GM21528 (cell line): ENCODE measurements at regions not wholly inside any gene's neighbourhood (a gene's known extent, or its start where the extent isn't known, plus 50 kb on each side); places are given as distances from the start of the nearest gene placed in this dataset.

Experiments
- ATAC-seq: cut with Tn5 transposase; IDR thresholded peaks from one replicate; pipeline ENCODE4 v1.9.1; 2021; ENCODE audit warnings: mild to moderate bottlenecking, moderate library complexity; ENCODE audit not compliant: unreplicated experiment, low FRiP score

DNA sequence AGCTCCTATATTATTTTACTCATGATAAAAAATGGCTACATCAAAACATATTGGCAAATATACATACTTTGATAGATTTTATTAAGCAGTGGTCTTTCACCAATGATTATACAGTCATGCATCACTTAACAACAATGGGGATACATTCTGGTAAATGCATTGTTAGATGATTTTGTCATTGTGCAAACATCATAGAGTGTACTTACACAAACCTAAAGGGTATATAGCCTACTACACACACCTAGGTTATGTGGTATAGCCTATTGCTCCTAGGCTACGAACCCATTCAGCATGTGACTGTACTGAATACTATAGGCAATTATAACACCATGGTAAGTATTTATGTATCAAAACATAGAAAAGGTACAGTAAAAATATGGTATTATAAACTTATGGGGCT is 98.9 kb upstream of the IL6 start:
- no peak for ATAC-seq

DNA sequence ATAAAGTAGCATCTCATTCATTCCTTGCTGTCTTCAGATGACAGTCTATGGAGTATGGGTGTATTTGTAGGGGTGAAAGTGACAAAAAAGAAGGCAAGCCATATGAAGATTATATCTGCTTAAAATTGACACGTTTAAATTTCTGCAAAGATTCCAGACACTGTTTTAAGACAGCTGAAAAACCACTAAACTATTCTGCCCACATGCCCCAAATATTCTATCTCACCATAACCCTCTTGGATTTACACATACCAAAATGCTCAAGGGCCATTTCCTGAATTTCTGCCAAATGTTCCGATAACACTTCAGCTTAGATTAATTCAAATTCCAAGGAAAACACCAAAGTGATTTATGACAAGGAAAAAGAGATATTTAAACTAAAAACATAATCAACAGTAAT is 99.9 kb upstream of the IL6 start:
- no peak for ATAC-seq

DNA sequence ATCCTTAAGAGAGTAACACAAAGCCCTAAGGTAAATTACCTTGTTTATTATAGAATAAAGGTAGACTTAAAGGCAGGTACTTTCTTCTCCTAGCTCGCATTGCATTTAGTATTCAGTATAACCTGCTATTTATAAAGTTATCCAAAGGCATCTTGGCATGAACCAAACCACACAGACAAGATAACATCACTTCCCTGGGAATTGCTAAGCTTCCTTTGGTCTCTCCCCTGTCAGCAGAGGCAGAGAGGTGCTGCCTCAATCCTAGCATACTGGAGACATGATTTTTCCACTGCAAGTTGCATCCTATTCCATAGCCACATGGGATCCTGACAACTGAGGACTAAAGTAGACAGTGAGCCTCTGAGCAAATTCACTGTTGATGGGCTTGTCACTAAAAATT is 101.7 kb upstream of the IL6 start:
- ATAC-seq: no peak

DNA sequence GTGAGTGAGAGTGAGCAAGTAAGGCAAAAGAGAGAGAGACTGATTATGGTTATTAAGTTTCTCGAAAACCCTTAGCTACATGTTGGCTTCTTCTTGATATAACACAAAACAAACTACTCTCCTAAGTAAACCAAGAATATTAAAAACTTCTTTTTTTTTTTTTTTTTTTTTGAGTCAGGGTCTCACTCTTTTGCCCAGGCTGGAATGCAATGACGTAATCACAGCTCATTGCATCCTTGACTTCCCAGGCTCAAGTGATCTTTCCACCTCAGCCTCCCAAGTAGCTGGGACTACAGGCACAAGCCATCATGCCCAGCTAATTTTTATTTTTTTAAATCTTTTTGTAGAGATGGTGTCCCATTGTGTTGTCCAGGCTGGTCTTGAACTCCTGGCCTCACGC is 102.2 kb upstream of the IL6 start:
- ATAC-seq: no peak

DNA sequence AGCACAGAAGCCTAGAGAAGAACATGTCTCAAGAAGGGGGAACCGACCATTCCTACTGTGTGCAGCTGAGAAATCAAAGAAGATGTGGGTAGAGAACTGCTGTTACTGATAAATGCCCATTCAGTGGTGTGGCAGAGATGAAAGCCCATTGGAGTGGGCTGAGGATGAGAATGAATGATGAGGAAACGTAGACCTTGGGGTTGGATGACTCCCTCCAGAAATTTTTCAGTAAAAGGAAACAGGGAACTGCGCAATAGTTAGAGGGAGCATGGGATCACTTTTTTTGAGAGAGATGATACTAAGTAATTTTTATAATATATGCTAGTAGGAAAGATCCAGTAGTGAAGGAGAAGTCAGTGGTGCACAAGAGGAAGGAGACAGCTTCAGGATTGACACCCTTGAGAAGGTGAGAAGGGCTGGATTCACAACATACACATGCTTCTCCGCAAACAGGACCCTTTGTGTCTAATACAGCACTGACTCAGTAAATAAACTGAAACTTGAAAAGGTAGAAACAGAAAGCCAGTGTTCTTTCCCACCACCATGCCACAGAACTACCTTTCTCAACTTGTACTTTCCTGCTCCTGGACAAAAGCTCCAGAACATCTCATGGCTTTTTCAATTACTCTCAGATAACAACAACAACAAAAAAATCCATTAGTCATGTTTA is 104.7 kb upstream of the IL6 start:
- ATAC-seq: no peak

DNA sequence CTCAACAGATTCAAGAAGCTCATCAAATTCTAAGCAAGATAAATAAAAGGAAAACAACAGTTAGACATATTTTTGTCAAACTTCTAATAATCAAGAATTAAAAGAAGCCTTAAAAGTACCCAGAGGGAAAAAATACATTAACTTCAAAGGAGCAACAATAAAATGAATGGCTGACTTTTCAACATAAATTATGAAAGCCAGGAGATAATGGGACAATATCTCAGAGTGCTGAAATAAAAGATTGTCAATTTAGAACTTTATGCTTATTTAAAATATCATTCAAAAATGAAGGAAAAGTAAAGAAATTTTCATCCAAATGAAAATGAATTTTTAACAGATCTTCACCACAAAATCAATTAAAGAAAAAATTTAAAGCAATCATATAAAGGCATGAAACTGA is 108.5 kb upstream of the IL6 start:
- no peak for ATAC-seq

DNA sequence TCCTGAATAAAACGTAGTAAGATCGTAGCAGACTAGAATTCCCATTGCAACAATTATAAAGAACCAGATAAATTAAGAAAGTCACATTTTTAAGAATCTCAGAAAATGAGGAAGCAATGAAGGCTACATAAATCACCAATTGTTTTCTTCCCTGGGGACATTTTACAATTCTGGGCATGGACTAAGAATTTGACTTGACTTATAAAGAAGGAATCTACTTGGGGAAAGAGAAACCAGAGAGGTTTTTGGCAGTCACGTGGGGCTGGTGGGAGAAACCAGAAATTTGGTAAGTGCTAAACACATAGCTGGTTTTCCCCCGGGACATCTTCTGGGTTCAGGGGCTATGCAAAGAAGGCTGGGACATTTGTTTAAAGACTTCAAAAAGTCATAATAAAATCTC is 109.8 kb upstream of the IL6 start:
- ATAC-seq: no peak

DNA sequence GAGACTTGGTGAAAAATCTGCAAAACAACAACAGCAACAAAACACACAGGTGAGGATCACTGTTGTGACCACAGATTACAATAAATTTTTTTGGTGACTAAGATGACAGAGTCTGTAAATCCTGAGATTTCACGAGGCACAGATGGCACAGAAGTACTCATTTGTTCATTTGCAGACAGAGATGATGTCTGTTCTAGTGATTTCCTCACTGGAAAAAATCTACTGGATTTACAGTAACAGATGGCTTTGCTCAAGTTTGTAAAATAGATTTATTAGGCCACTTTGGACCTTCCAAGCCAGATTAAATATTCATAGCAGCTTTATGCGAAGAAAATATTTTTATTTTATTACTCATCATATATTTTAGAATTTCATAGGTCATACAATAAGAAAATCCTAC is 113.5 kb upstream of the IL6 start:
- no peak for ATAC-seq

DNA sequence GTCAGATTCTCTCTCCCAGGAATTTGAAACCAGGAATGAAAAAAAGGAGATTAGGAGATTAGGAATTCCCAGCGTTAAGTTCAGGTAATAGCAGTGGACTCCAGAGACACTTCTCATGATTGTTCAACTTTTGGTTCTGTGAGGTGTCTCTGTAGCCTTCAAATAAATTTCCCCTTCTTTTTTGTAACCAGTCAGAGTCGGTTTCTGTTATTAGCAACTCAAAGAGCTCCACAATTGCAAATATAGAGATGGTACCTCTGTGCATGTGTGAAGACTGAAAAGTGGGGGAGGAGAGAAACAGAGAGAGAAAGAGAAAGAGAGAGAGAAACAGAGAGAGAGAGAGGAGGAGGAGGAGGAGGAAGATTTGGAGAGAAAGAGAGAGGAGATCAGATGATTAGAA is 112.8 kb upstream of the STEAP1B start:
- no peak for ATAC-seq

DNA sequence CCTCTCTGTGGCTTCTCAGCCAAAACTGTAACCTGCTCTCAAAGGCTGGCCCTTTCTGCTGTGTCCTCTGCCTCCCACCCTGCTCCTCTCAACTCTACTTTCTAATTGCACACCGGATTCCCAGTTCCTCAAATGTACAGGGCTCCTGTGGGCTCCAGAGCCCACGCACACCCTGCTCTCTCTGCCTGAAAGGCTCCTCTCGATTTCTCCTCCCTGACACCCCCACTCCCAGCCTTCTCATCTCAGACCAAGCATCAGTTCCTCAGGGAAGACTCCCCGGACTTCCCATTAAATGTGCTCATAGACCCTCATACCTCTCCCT is 111.7 kb upstream of the STEAP1B start:
- ATAC-seq: peak; percentile 71

DNA sequence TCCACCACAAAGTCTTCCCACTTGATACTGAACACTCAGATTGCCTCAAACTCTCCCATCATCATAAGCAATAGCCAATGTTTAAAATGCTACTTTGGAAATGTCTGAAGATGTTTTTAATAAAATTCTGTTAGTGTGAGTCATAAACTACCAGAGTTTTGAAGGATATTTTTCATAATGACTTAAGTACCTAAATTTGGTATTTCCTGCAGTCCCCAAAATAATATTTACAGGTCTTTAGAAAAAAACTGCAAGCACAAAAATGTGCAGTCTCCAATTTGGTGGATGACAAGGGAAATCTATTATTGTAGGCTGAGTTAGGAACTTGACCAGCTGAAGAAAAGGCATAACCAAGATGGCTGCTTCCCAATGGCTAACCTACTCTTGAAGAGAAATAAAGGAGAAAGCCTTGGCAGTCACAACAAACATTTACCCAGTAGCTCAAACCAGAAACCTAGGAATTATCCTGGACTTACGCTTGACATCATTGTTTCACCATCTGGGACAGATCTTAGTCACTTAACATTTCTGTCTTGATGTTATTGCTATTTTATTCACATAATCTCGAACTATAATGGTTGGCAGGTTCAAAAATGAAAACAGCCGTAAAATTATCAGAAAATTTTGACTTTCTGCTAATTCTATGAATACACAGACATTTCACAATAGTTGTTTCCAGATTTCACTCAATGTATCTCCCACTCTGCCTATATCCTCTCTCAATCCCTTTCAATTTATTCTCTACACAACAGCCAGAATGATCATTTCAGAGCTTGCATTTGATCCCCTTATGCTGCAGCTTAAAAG is 111.2 kb upstream of the STEAP1B start:
- no peak for ATAC-seq

DNA sequence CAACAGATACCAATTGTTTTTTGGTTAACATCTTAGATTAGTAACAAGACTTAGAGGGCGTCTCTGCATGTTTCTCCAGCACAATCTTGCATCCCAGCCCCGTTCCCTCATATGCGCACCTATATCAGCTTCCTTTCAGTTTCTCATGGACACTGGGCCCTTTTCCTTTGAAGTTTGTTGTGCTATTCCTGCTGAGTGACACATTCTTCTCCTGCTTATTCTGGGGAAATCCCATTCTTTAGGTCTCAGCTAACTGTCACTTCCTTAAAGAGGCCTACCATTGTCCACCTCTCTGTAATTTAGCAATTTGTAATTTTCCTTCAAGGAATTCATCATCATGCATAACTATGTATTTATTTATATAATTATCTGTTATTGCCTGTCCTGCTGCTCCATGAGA is 110.3 kb upstream of the STEAP1B start:
- ATAC-seq: no peak

DNA sequence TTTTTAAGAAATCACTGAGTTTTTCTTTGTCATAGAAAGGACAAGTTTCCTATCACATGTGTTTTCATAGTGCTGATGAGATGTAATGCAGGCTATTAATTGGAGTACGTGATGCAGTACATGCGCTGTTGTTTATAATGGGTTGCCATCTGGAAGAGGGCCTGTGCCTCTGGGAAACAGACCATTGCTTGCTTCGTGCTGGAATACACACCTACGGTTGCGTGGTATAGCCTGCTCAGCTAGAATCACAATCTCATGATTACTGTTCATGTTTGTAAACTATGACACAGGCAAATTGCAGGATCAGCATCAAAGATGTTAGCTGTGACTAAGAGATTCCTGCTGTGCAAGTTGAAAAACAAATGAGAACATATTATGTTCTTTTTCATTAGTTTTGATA is 107.2 kb upstream of the STEAP1B start:
- ATAC-seq: no peak

DNA sequence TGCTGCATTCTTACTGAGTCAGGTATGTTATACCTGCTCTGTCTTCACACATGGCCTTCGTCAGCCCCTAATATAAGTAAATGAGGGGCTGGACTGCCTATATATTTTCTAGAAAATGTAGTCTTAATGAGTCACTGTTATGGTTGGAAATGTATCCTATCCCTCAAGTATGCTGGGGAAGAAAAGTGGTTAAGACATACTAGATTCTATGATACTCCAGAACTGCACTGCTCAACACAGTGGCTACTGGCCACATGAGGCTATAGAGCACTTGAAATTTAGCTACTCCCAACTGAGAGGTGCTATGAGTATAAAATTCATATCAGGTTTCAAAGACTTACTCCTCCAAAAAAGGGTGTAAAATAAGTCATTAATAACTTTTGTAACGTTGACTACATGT is 104.3 kb upstream of the STEAP1B start:
- ATAC-seq: no peak

DNA sequence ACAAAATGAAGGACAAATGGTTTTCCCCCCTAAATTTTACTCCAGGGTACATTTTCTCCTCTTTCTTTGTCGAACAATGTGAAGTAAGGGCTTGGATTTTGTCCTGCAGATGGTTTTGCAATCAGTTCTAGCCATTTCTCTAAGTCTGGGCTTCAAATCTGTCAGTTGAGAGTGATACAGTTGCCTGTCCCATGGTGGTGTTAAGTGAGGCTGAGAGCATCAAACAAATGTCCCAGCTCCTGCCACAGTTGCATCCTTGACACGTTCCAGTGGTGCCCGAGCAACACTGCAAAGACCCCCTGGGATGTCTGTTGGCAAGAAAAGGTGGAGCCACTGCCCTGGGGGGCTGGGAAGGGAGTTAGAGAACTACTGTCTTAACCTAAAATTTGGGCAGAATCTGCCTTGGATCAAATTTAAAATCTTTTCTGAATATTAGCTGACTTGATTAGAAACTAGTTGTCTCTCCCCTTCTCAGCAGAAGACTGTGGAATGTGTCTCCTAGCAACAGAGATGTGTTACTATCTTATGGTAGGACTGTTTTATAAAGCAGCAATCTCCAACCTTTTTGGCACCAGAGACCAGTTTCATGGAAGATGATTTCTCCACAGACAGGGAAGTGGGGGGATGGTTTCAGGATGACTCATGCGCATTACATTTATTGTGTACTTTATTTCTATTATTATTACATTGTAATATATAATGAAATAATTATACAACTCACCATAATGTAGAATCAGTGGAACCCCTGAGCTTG is 102.0 kb upstream of the STEAP1B start:
- ATAC-seq: no peak

DNA sequence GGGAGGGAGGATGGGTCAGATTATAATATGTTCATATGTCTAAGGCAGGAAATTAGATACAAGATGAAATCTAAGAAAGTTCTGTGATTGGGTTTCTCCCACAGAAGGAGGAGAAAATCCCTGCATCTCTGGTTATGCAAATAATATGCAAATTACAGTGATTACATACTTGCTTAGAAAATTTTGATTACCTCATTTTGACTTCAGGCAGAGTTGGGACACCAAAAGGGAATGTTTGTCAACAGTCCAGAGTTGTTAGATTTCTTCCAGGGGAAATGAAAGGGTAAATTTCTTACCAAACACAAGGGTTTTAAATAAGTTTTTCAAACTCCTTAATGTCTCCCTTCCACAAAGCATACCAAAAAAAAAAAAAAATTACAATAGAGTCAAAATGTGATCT is 101.4 kb upstream of the STEAP1B start:
- no peak for ATAC-seq

DNA sequence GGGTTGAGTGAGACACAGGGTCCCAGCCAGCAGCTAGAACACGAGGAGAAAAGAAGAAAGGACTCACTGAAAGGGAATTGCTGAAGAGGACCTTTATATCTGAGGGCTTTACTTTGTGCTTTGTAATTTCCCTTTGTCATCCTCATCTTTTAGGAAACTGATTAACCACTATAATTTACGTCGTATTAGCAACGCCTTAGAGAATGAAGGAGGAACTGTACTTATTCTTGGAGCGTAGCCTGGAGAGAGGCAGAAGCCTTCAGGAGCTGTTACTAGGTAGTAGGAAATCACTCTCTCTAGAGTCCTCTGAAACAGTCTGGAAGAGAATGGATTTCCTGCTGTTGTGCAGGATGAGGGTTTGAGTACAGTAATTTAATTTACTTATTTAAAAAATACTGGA is 101.0 kb upstream of the STEAP1B start:
- no peak for ATAC-seq

DNA sequence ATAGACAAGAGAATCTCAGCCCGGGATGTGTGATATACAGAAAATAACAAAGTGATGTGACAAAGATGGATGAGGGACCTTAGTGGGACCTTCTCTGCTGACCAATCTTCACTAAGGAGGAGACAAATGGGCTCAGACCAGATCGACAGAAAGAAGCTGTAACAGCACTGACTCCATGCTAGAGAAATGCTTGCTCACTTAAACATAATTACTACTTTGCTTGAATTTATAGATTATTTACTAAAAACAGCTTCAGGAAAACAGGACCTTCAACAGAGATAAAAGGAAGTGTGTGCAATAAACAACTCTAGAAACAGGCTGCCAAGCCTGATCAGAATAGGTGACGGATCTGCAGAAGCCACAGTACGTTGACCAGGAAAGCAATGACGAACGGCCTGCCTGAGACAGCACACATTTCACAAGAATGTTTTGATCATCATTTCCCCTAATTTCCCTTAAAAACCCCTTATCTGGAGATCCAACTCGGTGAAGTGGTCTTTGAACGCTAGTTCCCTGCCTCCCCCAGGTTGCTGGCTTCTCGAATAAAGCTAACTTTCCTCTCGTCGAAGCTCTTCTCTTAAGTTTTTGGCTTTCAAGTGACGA is 98.4 kb upstream of the STEAP1B start:
- ATAC-seq: no peak

DNA sequence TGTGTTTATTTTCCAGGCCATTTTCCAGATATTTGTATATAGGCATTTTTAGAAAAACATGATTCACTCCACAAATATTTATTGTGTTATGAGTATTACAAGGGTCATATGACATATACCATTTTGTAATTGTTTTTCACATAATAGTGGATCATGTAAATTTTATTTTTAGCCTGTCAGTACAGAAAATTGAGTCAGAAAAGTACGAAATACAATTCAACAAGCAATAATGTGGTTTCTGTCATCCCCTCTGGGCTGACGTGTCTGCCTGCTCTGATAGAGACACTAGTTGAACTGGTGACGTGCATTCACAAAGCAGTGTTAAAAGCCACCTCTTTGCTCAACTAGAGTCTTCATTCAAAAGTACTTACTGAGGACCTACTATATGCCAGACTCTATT is 97.9 kb upstream of the STEAP1B start:
- no peak for ATAC-seq

DNA sequence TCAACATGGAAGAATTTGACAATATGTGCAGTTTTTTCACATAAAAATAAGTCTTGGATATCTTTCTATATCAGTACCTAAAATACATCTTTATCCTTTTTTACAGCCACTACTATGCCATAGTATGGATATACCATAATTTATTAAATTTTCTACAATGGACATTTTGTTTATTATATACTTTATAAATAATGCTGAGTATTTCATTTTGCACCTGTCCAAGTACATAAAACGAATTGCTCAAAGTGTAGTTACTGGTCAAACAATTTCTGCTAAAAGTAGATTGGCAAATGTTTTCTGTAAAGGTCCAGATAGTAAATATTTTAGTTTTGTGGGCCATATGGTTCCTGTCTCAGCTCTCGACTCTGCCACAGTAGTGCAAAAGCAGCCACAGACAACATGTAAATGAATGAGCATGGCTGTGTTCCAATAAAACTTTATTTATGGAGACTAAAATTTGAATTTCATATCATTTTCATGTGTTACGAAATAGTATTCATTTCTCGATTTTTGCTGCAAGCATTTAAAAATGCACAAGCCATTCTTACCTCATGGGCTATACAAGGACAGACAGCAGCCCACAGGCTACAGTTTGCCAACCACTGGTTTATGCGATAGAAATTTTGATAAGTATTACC is 96.9 kb upstream of the STEAP1B start:
- ATAC-seq: no peak

DNA sequence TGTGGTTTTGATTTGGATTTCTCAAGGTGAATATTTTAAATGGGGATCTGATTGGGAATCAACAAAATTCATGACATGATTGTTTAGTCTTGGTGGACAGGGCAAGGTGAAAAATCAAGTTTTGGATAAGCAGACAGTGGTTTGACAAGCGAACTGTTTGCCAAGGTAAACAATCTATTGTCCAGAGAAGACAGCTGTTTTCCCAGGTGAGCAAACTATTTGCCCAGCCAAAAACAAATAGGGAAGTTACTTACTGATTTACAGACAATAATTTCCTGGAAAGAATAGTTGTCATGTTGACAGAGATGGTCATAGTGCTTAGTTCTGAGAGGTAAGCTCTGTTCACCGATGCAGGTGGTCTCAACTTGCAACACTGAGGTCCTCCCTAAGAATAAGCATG is 94.0 kb upstream of the STEAP1B start:
- ATAC-seq: no peak
